WTC11 (cell line): ENCODE measurements at regions not wholly inside any gene's neighbourhood (a gene's known extent, or its start where the extent isn't known, plus 50 kb on each side); places are given as distances from the start of the nearest gene placed in this dataset.

Source experiments
- ATAC-seq: fragments of 200-7000 bp; cut with Tn5 transposase; 2 replicates; pipeline ENCODE4 v1.10.0; 2021; ENCODE audit warnings: mild to moderate bottlenecking, moderate library complexity
- CTCF ChIA-PET: fragments of 300-600 bp; sonication (Branson Sonifier 250); formaldehyde crosslinking; loops from one replicate; lab custom pipeline; 2021; ENCODE audit warnings: antibody characterized with exemption; lab: Charles Lee
- POLR2A ChIA-PET: fragments of 350-600 bp; sonication (Branson Sonifier 250); formaldehyde crosslinking; loops from one replicate; lab custom pipeline; 2021; ENCODE audit warnings: antibody characterized with exemption; lab: Charles Lee
- DNase-seq: peaks from one replicate; pipeline ENCODE4 v3.0.0; 2021; ENCODE audit warnings: low spot score
- H3K27ac Mint-ChIP-seq: 2 replicates; pipeline ENCODE4 v1.8.0; 2021; ENCODE audit warnings: mixed read lengths
- H3K27me3 Mint-ChIP-seq: 2 replicates; pipeline ENCODE4 v1.8.0; 2021; ENCODE audit warnings: low read depth, mild to moderate bottlenecking, moderate library complexity, mixed read lengths
- H3K36me3 Mint-ChIP-seq: 2 replicates; pipeline ENCODE4 v1.8.0; 2021; ENCODE audit warnings: mixed read lengths
- H3K4me1 Mint-ChIP-seq: 2 replicates; pipeline ENCODE4 v1.8.0; 2022; ENCODE audit warnings: mixed read lengths
- H3K4me3 Mint-ChIP-seq: 2 replicates; pipeline ENCODE4 v1.8.0; 2021; ENCODE audit warnings: mild to moderate bottlenecking, moderate library complexity, mixed read lengths
- H3K9me3 Mint-ChIP-seq: 2 replicates; pipeline ENCODE4 v1.8.0; 2021; ENCODE audit warnings: mixed read lengths
- AFF4 ChIP-seq: sonication (generic); formaldehyde crosslinking; IDR thresholded peaks from 2 replicates; pipeline ENCODE4 v1.8.1; 2023; ENCODE audit warnings: mild to moderate bottlenecking, missing genetic modification reagents, borderline replicate concordance
- AR ChIP-seq: fragments of 250-450 bp; sonication (Bioruptor Pico); IDR thresholded peaks from 2 replicates; pipeline ENCODE4 v1.9.0; 2021; ENCODE audit warnings: mild to moderate bottlenecking
- CBFB ChIP-seq: sonication (generic); formaldehyde crosslinking; IDR thresholded peaks from 2 replicates; pipeline ENCODE4 v1.8.1; 2022; ENCODE audit warnings: mild to moderate bottlenecking, low read depth, missing genetic modification reagents
- E2F5 ChIP-seq: sonication (generic); formaldehyde crosslinking; IDR thresholded peaks from 2 replicates; pipeline ENCODE4 v1.8.1; 2022; ENCODE audit warnings: mild to moderate bottlenecking, moderate library complexity, missing genetic modification reagents
- FOXP1 ChIP-seq: sonication (generic); formaldehyde crosslinking; IDR thresholded peaks from 2 replicates; pipeline ENCODE4 v1.8.0; 2022; ENCODE audit warnings: missing genetic modification reagents, mild to moderate bottlenecking, moderate library complexity, borderline replicate concordance
- GTF2I ChIP-seq: fragments of 250-450 bp; sonication (Bioruptor Pico); conservative IDR thresholded peaks from 2 replicates; pipeline ENCODE4 v1.4.0; 2021; ENCODE audit warnings: mild to moderate bottlenecking
- HMGA2 ChIP-seq: fragments of 250-450 bp; sonication (Bioruptor Pico); IDR thresholded peaks from 2 replicates; pipeline ENCODE4 v1.4.0; 2021; ENCODE audit warnings: mild to moderate bottlenecking, moderate library complexity
- OVOL2 ChIP-seq: fragments of 250-450 bp; sonication (Bioruptor Pico); IDR thresholded peaks from 2 replicates; pipeline ENCODE4 v1.9.0; 2021; ENCODE audit warnings: mild to moderate bottlenecking, borderline replicate concordance
- SMAD3 ChIP-seq: sonication (generic); formaldehyde crosslinking; IDR thresholded peaks from 2 replicates; pipeline ENCODE4 v1.8.0; 2022; ENCODE audit warnings: missing genetic modification reagents, mild to moderate bottlenecking, borderline replicate concordance
- SMAD4 ChIP-seq: sonication (generic); formaldehyde crosslinking; IDR thresholded peaks from 2 replicates; pipeline ENCODE4 v1.8.0; 2022; ENCODE audit warnings: mild to moderate bottlenecking, missing genetic modification reagents
- ZNF138 ChIP-seq: sonication (generic); formaldehyde crosslinking; conservative IDR thresholded peaks from 2 replicates; pipeline ENCODE4 v1.8.1; 2022; ENCODE audit warnings: mild to moderate bottlenecking, moderate library complexity, missing genetic modification reagents
- ZNF532 ChIP-seq: fragments of 250-450 bp; sonication (Bioruptor Pico); IDR thresholded peaks from 2 replicates; pipeline ENCODE4 v1.9.0; 2021; ENCODE audit warnings: mild to moderate bottlenecking, borderline replicate concordance
- ZNF671 ChIP-seq: fragments of 250-450 bp; sonication (Bioruptor Pico); IDR thresholded peaks from 2 replicates; pipeline ENCODE4 v1.8.0; 2021; ENCODE audit warnings: mild to moderate bottlenecking

- TF ChIP-seq ZNF532 (CRISPR knock-in tag), result no peak
- TF ChIP-seq ZNF138 (CRISPR knock-in tag), result no peak
- no peak for TF ChIP-seq OVOL2 (CRISPR knock-in tag)
- TF ChIP-seq SMAD3, result no peak
Observed at GRCh38 chr4:125115476-125115875, 199.3 kb upstream of the FAT4 start (continued).

GRCh38 chr4:125112536-125112935 is 202.2 kb upstream of the FAT4 start:
- POLR2A ChIA-PET, result no interaction called here
- ATAC-seq (no peak), DNase-seq (no peak)
- no peaks in the 10 kb centered on the region for H3K27me3 Mint-ChIP-seq
- 0 out of 2 replicates have a peak, but pooled peaks cover 6% of the 10 kb centered on the region for H3K9me3 Mint-ChIP-seq
- H3K27ac Mint-ChIP-seq, result no peak overlapping the region
- no peaks in the 10 kb centered on the region for H3K36me3 Mint-ChIP-seq
- H3K4me1 Mint-ChIP-seq, result peaks cover 9% of the 10 kb centered on the region
- no peak overlapping the region for H3K4me3 Mint-ChIP-seq
- TF ChIP-seq CBFB (CRISPR knock-in tag) (no peak), HMGA2 (CRISPR knock-in tag) (no peak), GTF2I (CRISPR knock-in tag) (no peak), SMAD4 (CRISPR knock-in tag) (no peak), FOXP1 (no peak), AR (CRISPR knock-in tag) (no peak), ZNF671 (CRISPR knock-in tag) (no peak), E2F5 (CRISPR knock-in tag) (no peak)
- CTCF ChIA-PET, result no interaction called here

- H3K27me3 Mint-ChIP-seq, result no peaks in the 10 kb centered on the region
- ChIA-PET POLR2A (no interaction called here), CTCF (no interaction called here)
- H3K36me3 Mint-ChIP-seq, result no peaks in the 10 kb centered on the region
- no peak overlapping the region for H3K4me3 Mint-ChIP-seq
- H3K9me3 Mint-ChIP-seq, result 0 out of 2 replicates have a peak, but pooled peaks cover 6% of the 10 kb centered on the region
- DNase-seq (no peak), ATAC-seq (peak; percentile 55)
- peaks cover 9% of the 10 kb centered on the region for H3K4me1 Mint-ChIP-seq
- peak overlapping the region; percentile 39 for H3K27ac Mint-ChIP-seq
- TF ChIP-seq AFF4 (CRISPR knock-in tag), result no peak
Observed at GRCh38 chr4:125111323-125111722, 203.4 kb upstream of the FAT4 start.
